Thyroid gland (tissue), 4 donors: ENCODE measurements at regions not wholly inside any gene's neighbourhood (a gene's known extent, or its start where the extent isn't known, plus 50 kb on each side); places are given as distances from the start of the nearest gene placed in this dataset.

Experiments used
- CTCF ChIP-seq, 6 experiments: fragments of 200-600 bp in 3 of 6; fragments of 450-650 bp in 3 of 6; sonication (generic) in 3 of 6; IDR thresholded peaks; one replicate each; pipeline ENCODE4 v1.5.1; 2016 to 2019; ENCODE audit warnings: antibody characterized with exemption in 6 of 6, mild to moderate bottlenecking in 2 of 6, inconsistent platforms in 1 of 6, moderate library complexity in 1 of 6
- POLR2A ChIP-seq, 2 donors: fragments of 450-650 bp; IDR thresholded peaks; one replicate each; pipeline ENCODE4 v1.6.1; 2017; ENCODE audit warnings: antibody characterized with exemption in 2 of 2, mild to moderate bottlenecking in 2 of 2, moderate library complexity in 1 of 2

GRCh38 chr11:112665291-112665690 lies 295.9 kb upstream of the NCAM1 start:
- TF ChIP-seq POLR2A (IDR thresholded peaks at IDR 0.05) (no peak), CTCF (IDR thresholded peaks at IDR 0.05) (no peak)
